BLaER1 (cell line): ENCODE measurements at regions not wholly inside any gene's neighbourhood (a gene's known extent, or its start where the extent isn't known, plus 50 kb on each side); places are given as distances from the start of the nearest gene placed in this dataset.

Experiments used
- H3K27ac ChIP-seq: shearing (Covaris generic); formaldehyde crosslinking; 2 replicates; pipeline ENCODE4 v1.8.1; 2022
- H3K27me3 ChIP-seq: shearing (Covaris generic); formaldehyde crosslinking; 2 replicates; pipeline ENCODE4 v1.8.1; 2022
- H3K36me3 ChIP-seq: shearing (Covaris generic); formaldehyde crosslinking; 2 replicates; pipeline ENCODE4 v1.8.1; 2022
- H3K4me1 ChIP-seq: shearing (Covaris generic); formaldehyde crosslinking; 2 replicates; pipeline ENCODE4 v1.8.1; 2022
- H3K4me2 ChIP-seq: shearing (Covaris generic); formaldehyde crosslinking; 2 replicates; pipeline ENCODE4 v1.8.1; 2022
- H3K4me3 ChIP-seq: shearing (Covaris generic); formaldehyde crosslinking; 2 replicates; pipeline ENCODE4 v1.8.1; 2022
- H3K9ac ChIP-seq: shearing (Covaris generic); formaldehyde crosslinking; 2 replicates; pipeline ENCODE4 v1.8.1; 2022
- H3K9me3 ChIP-seq: shearing (Covaris generic); formaldehyde crosslinking; 2 replicates; pipeline ENCODE4 v1.8.1; 2022
- H4K20me1 ChIP-seq: shearing (Covaris generic); formaldehyde crosslinking; 2 replicates; pipeline ENCODE4 v1.8.1; 2022
- Cebpa-rat ChIP-seq: shearing (Covaris generic); IDR thresholded peaks from 2 replicates; pipeline ENCODE4 v1.8.1; 2022

GRCh38 chr1:67573311-67573872 lies 111.6 kb upstream of the GADD45A start:
- Histone ChIP-seq H4K20me1 (no peaks in the 10 kb centered on the region), H3K27me3 (no peaks in the 10 kb centered on the region), H3K9me3 (no peaks in the 10 kb centered on the region), H3K4me2 (no peak overlapping the region), H3K4me1 (no peaks in the 10 kb centered on the region), H3K9ac (no peak overlapping the region), H3K27ac (no peak overlapping the region), H3K36me3 (no peaks in the 10 kb centered on the region), H3K4me3 (no peak overlapping the region)
- TF ChIP-seq Cebpa-rat: no peak

GRCh38 chr1:67574221-67574620 lies 110.8 kb upstream of the GADD45A start:
- no peak overlapping the region for H3K4me3 ChIP-seq
- H3K4me1 ChIP-seq: no peaks in the 10 kb centered on the region
- H3K9ac ChIP-seq: no peak overlapping the region
- no peaks in the 10 kb centered on the region for H3K9me3 ChIP-seq
- H3K36me3 ChIP-seq: no peaks in the 10 kb centered on the region
- H3K27ac ChIP-seq: no peak overlapping the region
- H3K27me3 ChIP-seq: no peaks in the 10 kb centered on the region
- H3K4me2 ChIP-seq: no peak overlapping the region
- no peaks in the 10 kb centered on the region for H4K20me1 ChIP-seq
- TF ChIP-seq Cebpa-rat: no peak

GRCh38 chr1:67575861-67576260 lies 109.1 kb upstream of the GADD45A start:
- no peak overlapping the region for H3K4me2 ChIP-seq
- no peak for TF ChIP-seq Cebpa-rat
- H3K27me3 ChIP-seq: no peaks in the 10 kb centered on the region
- no peak overlapping the region for H3K9ac ChIP-seq
- no peaks in the 10 kb centered on the region for H3K36me3 ChIP-seq
- no peak overlapping the region for H3K27ac ChIP-seq
- H3K4me1 ChIP-seq: peaks cover 8% of the 10 kb centered on the region
- H3K4me3 ChIP-seq: no peak overlapping the region
- H3K9me3 ChIP-seq: no peaks in the 10 kb centered on the region
- no peaks in the 10 kb centered on the region for H4K20me1 ChIP-seq

GRCh38 chr1:67576474-67576873 lies 108.5 kb upstream of the GADD45A start:
- Histone ChIP-seq H3K36me3 (no peaks in the 10 kb centered on the region), H3K4me2 (no peak overlapping the region), H3K4me1 (peaks cover 9% of the 10 kb centered on the region), H3K27ac (no peak overlapping the region), H3K27me3 (no peaks in the 10 kb centered on the region), H3K4me3 (no peak overlapping the region), H4K20me1 (no peaks in the 10 kb centered on the region), H3K9me3 (no peaks in the 10 kb centered on the region), H3K9ac (no peak overlapping the region)
- TF ChIP-seq Cebpa-rat: no peak

- no peaks in the 10 kb centered on the region for H3K27me3 ChIP-seq
- peaks cover 9% of the 10 kb centered on the region for H3K4me1 ChIP-seq
- H3K27ac ChIP-seq: no peak overlapping the region
Measured at GRCh38 chr1:67577646-67578045, 107.4 kb upstream of the GADD45A start.

GRCh38 chr1:67578397-67579020 lies 106.5 kb upstream of the GADD45A start:
- Histone ChIP-seq H3K4me2 (no peak overlapping the region), H3K9me3 (no peaks in the 10 kb centered on the region), H3K4me1 (peaks cover 14% of the 10 kb centered on the region), H3K36me3 (no peaks in the 10 kb centered on the region), H4K20me1 (no peaks in the 10 kb centered on the region), H3K27ac (no peak overlapping the region), H3K4me3 (no peak overlapping the region), H3K27me3 (no peaks in the 10 kb centered on the region), H3K9ac (no peak overlapping the region)
- TF ChIP-seq Cebpa-rat: no peak

More at GRCh38 chr1:67577646-67578045, 107.4 kb upstream of the GADD45A start:
- TF ChIP-seq Cebpa-rat: no peak
- no peak overlapping the region for H3K9ac ChIP-seq
- no peak overlapping the region for H3K4me3 ChIP-seq
- no peaks in the 10 kb centered on the region for H3K36me3 ChIP-seq
- H4K20me1 ChIP-seq: no peaks in the 10 kb centered on the region
- no peaks in the 10 kb centered on the region for H3K9me3 ChIP-seq
- no peak overlapping the region for H3K4me2 ChIP-seq

GRCh38 chr1:67579623-67580394 lies 105.2 kb upstream of the GADD45A start:
- no peaks in the 10 kb centered on the region for H3K9me3 ChIP-seq
- no peak overlapping the region for H3K27ac ChIP-seq
- H3K4me1 ChIP-seq: peaks cover 14% of the 10 kb centered on the region
- 0 out of 2 replicates have a peak overlapping the region, but pooled peaks have one; percentile 31 for H3K4me2 ChIP-seq
- H3K27me3 ChIP-seq: no peaks in the 10 kb centered on the region
- H3K9ac ChIP-seq: no peak overlapping the region
- TF ChIP-seq Cebpa-rat: no peak
- H4K20me1 ChIP-seq: no peaks in the 10 kb centered on the region
- no peak overlapping the region for H3K4me3 ChIP-seq
- H3K36me3 ChIP-seq: no peaks in the 10 kb centered on the region

GRCh38 chr1:67580691-67581403 lies 104.2 kb upstream of the GADD45A start:
- Histone ChIP-seq H3K27ac (no peak overlapping the region), H3K4me2 (peak overlapping the region; percentile 31; the same call in 1 of the 2 replicates), H3K9me3 (no peaks in the 10 kb centered on the region), H3K36me3 (no peaks in the 10 kb centered on the region), H3K27me3 (no peaks in the 10 kb centered on the region), H4K20me1 (no peaks in the 10 kb centered on the region), H3K9ac (no peak overlapping the region), H3K4me1 (peaks cover 14% of the 10 kb centered on the region), H3K4me3 (no peak overlapping the region)
- TF ChIP-seq Cebpa-rat: no peak

GRCh38 chr1:67582625-67583461 lies 102.2 kb upstream of the GADD45A start:
- Histone ChIP-seq H3K9ac (no peak overlapping the region), H3K4me2 (no peak overlapping the region), H3K36me3 (no peaks in the 10 kb centered on the region), H3K27ac (no peak overlapping the region), H4K20me1 (no peaks in the 10 kb centered on the region), H3K4me3 (no peak overlapping the region), H3K9me3 (no peaks in the 10 kb centered on the region), H3K4me1 (peaks cover 14% of the 10 kb centered on the region), H3K27me3 (no peaks in the 10 kb centered on the region)
- TF ChIP-seq Cebpa-rat: no peak
